Esophagus muscularis mucosa (tissue), 3 donors: ENCODE measurements at regions not wholly inside any gene's neighbourhood (a gene's known extent, or its start where the extent isn't known, plus 50 kb on each side); places are given as distances from the start of the nearest gene placed in this dataset.

Experiments used
- CTCF ChIP-seq, 3 experiments: fragments of 200-600 bp in 2 of 3; fragments of 450-650 bp in 1 of 3; sonication (generic) in 2 of 3; IDR thresholded peaks; one replicate each; pipeline ENCODE4 v1.5.1; 2017 to 2019; ENCODE audit warnings: antibody characterized with exemption in 3 of 3, mild to moderate bottlenecking in 2 of 3, moderate library complexity in 1 of 3
- POLR2A ChIP-seq: fragments of 450-650 bp; IDR thresholded peaks from one replicate; pipeline ENCODE4 v1.6.1; 2017; ENCODE audit warnings: antibody characterized with exemption, moderate library complexity, mild to moderate bottlenecking, low read depth
- POLR2AphosphoS5 ChIP-seq, 2 donors: sonication (generic); formaldehyde crosslinking; IDR thresholded peaks; one replicate each; pipeline ENCODE4 v1.6.1; 2017; ENCODE audit warnings: antibody characterized with exemption in 2 of 2

DNA sequence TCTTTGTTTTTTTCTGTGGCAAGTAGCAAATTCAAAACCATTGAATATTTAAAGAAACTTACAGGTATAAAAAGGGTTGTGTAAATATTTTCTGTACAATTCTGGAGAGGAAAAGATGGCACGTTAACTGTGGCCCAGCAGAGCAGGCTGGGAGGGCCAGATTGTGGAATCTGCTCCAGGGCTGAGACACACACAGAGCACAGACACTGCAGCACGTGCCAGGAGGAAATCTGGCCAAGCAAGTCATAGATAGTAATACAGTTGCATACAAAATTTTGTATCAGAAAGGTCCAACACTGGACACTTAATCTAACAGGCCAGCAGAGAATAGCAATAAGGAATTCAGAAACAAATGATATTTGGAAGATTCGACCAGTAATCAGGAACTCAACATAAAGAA, 763.7 kb downstream of the PDHA2 start:
- TF ChIP-seq CTCF (IDR thresholded peaks at IDR 0.05) = no peak
- no peak for TF ChIP-seq POLR2AphosphoS5 (IDR thresholded peaks at IDR 0.05)
- TF ChIP-seq POLR2A = no peak
